Activated naive CD4-positive, alpha-beta T cell treated with Interleukin-2 at 50 U/mL for 16 hours (primary cell): ENCODE measurements at regions not wholly inside any gene's neighbourhood (a gene's known extent, or its start where the extent isn't known, plus 50 kb on each side); places are given as distances from the start of the nearest gene placed in this dataset.
"Not testable (repeated sequence)": the region's sequence is repeated elsewhere in the genome, so short reads cannot be mapped to it uniquely, and the experiment has no call there.

Experiments used
- DNase-seq: peaks from one replicate; pipeline ENCODE4 v3.0.0-alpha.2; 2020

- no peak for DNase-seq
These were observed 208.2 kb downstream of the RPLP1 start for GRCh38 chr15:69660658-69661405.

- DNase-seq: no peak
These were observed 208.8 kb downstream of the RPLP1 start for GRCh38 chr15:69661446-69661845.

DNA sequence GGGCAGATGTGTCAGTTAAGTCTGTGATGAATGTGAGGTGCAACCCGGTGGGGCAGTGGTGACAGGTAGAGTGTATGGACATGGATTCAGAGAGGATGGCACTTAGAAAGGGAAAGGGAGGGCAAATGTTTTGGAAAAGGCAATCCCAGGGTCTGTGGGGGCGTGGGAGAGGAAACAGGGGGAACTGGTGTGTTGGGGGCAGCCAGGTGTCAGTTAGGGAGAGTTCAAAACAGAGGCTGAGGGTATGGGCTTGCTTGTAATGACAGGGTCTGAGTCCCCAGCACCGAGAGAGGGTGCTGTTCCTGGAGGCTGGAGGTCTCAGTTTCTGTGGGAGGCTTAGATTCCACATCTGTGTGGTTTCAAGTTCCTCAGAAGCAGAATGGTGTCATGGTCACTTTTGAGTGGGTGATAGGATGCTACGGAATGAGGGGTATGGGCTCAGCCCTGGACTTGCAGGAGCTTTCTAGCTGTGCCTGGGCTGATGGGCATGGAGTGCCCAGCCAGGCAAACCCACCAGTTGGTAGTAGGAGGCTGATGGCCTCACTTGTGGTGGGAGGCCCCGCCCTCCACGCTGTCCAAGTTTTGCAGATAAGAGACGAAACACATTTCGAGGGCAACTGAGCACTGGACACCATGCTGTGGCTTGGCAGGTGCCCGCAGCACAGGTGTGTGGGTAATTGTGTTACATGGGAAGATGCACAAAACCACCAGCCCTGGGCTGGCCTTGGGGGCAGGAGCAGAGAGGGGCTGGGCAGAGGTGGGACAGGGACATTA is 209.4 kb downstream of the RPLP1 start:
- no peak for DNase-seq

- no peak for DNase-seq
These were observed 210.0 kb downstream of the RPLP1 start for GRCh38 chr15:69662645-69663000.

DNA sequence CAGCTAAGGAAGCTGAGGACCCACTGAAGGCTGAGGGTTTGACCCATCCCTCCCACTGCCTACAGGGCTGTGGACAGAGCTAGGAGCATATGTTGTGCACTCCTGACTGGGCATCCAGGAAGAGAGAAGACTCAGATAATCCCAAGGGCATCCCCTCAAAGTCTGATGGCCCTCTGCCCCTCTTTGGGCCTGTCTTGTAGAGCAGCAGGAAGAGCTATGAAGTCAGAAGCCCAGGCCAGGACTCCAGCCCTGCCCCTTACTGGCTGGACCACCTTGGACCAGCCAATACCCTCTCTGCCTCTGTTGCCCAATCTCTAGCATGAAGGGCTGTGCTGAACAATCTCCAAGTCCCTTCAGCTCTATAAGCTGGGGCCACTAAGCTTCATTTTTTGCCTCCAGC is 210.8 kb downstream of the RPLP1 start:
- DNase-seq: no peak

DNA sequence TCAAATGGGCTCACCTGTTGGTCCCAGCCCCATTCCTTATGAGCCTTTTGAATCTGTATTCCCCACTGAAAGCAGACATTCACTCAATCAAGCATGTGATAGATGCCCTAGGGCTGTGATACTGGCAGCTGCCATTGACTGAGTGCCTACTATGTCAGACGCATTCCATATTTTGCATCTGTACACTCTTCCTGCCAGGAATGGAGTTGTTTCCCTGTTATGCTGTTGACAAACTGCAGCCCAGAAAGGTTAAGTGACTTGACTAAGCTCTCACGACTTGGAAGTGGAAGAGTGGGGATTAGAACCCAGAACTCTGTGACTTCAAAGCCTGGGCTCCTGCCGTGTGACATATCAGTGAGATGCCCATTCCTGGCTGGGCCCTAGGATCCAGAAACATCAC is 211.4 kb downstream of the RPLP1 start:
- DNase-seq: no peak

DNA sequence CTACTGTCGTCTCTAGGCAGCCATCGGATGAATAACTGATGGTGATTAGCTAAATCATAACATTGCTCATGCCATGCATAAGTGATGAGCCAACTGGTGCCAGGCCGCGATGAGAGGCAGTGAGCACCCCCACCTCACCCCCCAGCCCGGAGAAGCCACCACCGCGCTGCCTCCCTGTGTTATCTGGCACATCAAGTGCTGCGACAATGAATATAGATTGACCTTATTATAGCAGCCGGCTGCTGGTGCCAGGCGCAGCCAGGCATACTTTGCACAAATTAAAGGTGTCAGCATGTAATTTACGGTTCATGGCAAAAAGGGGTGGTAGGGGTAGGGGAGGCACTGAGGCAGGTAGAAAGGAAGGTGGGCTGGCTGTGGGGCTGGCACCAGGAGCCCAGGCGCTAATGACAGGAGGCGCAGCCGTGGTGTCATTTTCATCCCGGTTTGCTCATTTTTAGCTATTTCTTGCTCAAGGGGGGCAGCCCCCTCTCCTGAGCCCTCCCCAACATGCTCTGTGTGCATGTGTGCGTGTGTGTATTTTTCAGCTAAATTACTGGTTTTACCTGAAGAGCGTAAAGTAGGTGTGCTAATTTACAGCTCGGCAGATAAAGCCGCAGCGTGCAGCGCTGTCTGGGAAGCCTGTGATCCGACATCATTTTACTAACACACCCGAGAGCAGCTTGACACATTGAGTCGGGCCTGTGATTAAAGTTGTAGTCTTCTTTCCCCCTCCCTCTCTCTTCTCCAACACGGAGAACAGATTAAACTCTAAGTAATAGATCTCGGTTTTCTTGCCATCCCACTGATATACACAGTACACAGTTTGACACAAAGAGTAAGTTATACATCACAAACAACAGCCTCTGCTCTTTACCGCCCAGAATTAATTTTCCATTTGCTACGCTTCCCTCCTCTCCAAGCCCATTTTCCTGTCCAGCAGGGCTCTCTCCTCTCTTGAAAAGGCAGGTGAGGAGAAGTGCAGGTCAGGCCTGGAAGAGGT is 212.3 kb downstream of the RPLP1 start:
- no peak for DNase-seq

DNA sequence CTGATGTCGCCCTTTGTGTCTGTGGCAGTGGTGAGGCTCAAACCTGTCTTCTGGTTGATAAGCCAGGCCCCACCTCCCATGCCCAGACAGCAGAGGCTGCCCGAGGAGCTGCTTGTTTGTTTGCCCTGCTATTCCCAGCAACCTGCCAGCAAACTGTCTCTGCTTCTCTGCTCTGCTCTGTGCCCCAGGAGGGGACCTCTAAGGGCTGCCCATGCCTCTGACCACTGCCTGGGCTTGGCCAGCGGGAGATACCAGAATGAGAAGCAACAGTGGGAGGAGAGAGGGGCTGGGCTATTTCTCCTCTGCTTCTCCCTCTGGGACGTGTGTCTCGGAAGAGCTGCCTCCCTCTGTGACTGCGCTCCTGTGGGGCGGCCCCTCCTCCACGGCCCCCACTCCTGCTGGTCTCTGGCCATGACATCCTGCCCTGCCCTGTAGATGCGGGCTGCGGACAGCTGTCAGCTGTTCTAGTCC is 213.1 kb downstream of the RPLP1 start:
- no peak for DNase-seq

DNA sequence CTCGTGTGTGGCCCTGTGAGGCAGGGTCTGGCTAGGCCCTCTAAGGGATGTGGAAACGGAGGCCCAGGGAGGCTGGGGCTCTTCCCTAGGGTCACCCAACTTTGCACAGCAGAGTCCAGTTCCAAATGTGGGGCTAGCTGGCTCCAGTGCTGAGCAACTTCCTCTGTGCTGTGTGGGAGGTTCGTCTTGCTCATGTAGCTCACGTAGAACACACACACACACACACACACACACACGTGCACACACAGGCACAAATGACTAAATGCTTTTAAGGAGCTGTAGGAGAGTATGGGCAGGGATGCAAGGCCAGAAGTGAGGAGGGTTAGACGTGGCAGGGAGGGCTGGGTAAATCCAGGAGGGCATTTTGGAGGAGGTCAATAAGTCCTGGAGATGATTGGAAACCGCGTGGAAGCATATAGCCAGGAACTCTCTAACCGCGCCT is 213.8 kb downstream of the RPLP1 start:
- DNase-seq: peak; percentile 14

DNA sequence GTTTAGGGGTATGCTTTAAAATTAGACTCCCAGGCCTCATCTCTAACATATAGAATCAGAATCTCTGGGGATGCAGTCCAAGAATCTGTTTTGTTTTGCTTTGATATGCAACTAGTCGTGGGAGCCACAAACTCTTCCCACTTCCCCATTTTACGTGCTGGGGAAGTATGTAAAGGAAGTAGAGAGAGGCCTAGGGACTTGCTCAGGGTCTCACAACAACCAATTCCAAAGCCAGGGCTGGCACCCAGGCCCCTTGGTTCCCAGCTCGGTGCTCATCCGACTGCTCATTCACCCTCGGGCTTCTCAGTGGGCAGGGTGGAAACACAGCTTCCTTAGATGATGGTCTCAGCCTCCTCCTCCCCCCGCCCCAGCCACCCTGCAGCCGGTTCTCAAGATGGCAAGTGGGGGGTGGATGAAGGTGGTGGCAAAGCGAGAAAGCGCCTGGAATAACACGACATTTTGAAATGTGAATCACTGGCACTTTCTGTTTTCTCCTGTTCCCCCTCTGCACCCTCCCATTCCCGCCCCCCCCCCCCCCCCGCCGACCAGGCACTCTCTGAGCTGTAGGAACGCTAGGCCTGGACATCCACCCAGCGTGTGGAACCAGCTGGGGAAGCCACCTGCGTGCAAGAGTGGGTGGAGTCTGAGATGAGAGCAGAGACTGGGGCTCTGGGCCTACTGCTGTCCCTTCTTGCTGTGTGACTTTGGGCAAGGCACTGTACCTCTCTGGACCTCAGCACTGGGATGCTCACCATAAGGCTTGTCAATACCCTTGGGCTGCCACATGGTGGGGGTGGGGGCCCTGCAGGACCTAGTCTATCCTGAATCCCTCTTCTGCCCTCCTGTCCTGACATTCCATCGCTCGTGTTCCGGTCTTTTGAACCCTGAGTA is 214.5 kb downstream of the RPLP1 start:
- DNase-seq: no peak

DNA sequence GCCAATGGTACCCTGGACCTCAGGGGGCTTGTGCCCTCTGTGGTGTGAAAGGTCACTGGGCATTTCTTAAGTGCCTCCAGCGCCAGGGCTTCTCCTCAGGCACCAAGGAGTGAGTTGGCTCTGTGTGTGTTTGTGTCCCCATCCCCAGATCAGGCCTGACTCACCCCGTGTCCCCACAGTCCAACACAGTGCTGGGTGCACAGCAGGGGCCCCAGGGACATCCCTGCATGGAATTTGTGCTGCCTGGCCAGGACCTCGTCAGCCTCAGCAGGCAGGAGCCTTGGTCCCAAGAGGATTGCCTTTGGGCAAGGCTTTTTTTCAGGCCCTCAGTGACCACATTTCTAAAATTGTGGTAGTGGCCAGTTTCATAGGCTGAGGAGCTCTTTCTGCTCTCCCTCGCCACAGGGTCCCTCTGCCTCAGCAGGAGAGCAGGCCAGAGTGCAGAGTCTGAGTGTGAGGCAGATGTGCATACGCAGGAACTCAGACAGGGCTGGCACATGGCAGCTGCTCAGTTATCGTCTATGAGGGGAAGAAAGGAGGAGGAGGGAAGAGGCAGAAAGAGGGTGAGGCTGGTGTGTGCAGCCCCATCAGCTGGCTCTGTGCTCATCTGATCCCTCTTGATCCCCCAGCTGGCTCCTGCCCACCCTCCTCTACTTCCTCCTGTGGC is 215.6 kb downstream of the RPLP1 start:
- no peak for DNase-seq

- DNase-seq: peak; percentile 10
These were observed 216.3 kb downstream of the RPLP1 start for GRCh38 chr15:69668963-69669362.

GRCh38 chr15:69669446-69669845 is 216.8 kb downstream of the RPLP1 start:
- DNase-seq: no peak

- DNase-seq: no peak
These were observed 220.8 kb downstream of the RPLP1 start for GRCh38 chr15:69673291-69673881.

GRCh38 chr15:69675731-69676130 is 223.1 kb downstream of the RPLP1 start:
- DNase-seq: no peak

GRCh38 chr15:69677403-69677802 is 224.8 kb downstream of the RPLP1 start:
- no peak for DNase-seq

- DNase-seq: peak; percentile 56
These were observed 227.1 kb downstream of the RPLP1 start for GRCh38 chr15:69679623-69680228.

DNA sequence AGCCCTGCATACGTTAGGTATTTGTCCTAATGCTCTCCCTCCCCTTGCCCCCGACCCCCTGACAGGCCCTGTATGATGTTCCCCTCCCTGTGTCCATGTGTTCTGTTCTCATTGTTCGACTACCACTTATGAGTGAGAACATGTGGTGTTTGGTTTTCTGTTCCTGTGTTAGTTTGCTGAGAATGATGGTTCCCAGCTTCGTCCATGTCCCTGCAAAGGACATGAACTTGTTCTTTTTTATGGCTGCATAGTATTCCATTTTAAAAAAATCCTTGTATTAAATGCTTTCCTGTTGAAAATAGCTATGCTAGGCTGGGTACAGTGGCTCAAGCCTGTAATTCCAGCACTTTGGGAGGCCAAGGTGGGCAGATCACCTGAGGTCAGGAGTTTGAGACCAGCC is 232.2 kb downstream of the RPLP1 start:
- not testable (repeated sequence) for DNase-seq

DNA sequence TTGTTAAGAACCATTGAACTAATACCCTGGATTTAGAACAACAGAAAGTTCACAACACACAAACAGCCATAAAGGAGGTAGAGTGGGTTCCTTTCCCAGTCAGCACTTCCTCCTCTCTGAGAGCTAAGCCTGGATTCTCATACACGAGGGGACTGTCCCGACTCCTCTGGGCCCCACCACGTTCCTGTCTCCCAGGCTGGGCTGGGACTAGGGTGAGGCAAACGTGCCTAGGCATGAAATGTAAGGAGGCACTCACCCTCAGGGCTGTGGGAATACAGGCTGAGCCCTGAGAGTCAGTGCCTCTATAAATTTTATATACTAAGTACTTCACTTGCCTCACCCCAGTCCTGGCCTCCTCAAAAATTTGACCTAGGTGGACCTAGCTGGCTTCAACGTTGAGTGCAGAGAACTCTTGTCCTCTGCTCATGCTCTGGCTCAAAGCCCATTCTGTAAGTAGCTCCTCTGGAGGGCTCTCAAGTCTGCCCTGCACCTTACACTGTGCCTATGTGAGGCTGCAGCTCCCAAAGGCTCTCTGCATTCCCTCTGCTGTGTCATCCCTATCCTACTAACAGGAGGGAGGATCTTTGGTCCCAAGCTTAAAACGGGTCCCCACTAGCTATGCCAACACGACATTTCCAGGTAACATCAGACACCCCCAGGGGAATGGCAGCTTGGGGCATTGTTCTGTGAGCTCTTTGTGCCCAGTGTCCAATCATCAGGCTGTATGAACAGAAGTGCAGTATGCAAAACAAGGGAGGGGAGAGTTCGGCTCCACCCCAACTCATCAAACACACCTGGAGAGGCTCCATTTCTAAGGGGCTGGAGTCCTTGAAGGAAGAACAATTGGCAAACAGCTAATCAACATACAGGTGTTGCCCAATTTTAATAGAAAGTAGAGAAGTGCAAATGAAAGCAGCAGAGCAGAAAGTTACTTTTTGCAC is 233.2 kb downstream of the RPLP1 start:
- no peak for DNase-seq
